Trophoblast cell (in vitro differentiated cells and primary cell): ENCODE measurements at regions not wholly inside any gene's neighbourhood (a gene's known extent, or its start where the extent isn't known, plus 50 kb on each side); places are given as distances from the start of the nearest gene placed in this dataset.
A peak's percentile ranks its signal among the peaks of the same experiment; 100 is the strongest.

ENCODE experiments used
- DNase-seq, 2 donors: peaks; one replicate each; pipeline ENCODE4 v3.0.0-alpha.2; 2016
- H2AFZ ChIP-seq: 2 replicates; pipeline ENCODE4 v1.6.1; 2013; ENCODE audit warnings: low read length, moderate library complexity, mild to moderate bottlenecking; ENCODE audit not compliant: insufficient read depth, poor library complexity
- H2AK5ac ChIP-seq: 2 replicates; pipeline ENCODE4 v1.6.1; 2013; ENCODE audit warnings: mild to moderate bottlenecking, low read length
- H2BK120ac ChIP-seq: 2 replicates; pipeline ENCODE4 v1.6.1; 2013; ENCODE audit warnings: low read length, mild to moderate bottlenecking, moderate library complexity; ENCODE audit not compliant: insufficient read depth, poor library complexity
- H2BK12ac ChIP-seq: 2 replicates; pipeline ENCODE4 v1.6.1; 2013; ENCODE audit warnings: mild to moderate bottlenecking, low read length, moderate library complexity
- H2BK5ac ChIP-seq: 2 replicates; pipeline ENCODE4 v1.6.1; 2013; ENCODE audit warnings: low read length, low read depth, moderate library complexity, mild to moderate bottlenecking; ENCODE audit not compliant: poor library complexity
- H3K14ac ChIP-seq: 2 replicates; pipeline ENCODE4 v1.6.1; 2013; ENCODE audit warnings: mild to moderate bottlenecking, low read length
- H3K18ac ChIP-seq: 2 replicates; pipeline ENCODE4 v1.6.1; 2013; ENCODE audit warnings: mild to moderate bottlenecking, low read length
- H3K23ac ChIP-seq: 2 replicates; pipeline ENCODE4 v1.6.1; 2013; ENCODE audit warnings: low read length
- H3K27ac ChIP-seq: 2 replicates; pipeline ENCODE4 v1.5.1; 2013; ENCODE audit warnings: low read depth, mild to moderate bottlenecking, inconsistent platforms, low read length, moderate library complexity
- H3K27me3 ChIP-seq: 2 replicates; pipeline ENCODE4 v1.6.1; 2013; ENCODE audit warnings: inconsistent platforms, mild to moderate bottlenecking, low read length, moderate library complexity; ENCODE audit not compliant: insufficient read depth
- H3K36me3 ChIP-seq, 2 experiments: 1 replicate in 1 of 2; 2 replicates in 1 of 2; pipeline ENCODE4 v1.6.1; 2013; ENCODE audit warnings: low read length in 2 of 2, mild to moderate bottlenecking in 2 of 2, moderate library complexity in 1 of 2; ENCODE audit not compliant: insufficient read depth in 2 of 2, control insufficient read depth in 1 of 2
- H3K4ac ChIP-seq: 2 replicates; pipeline ENCODE4 v1.6.1; 2013; ENCODE audit warnings: low read depth, mild to moderate bottlenecking, low read length, moderate library complexity
- H3K4me1 ChIP-seq, 2 experiments: 1 replicate in 1 of 2; 2 replicates in 1 of 2; pipeline ENCODE4 v1.6.1; 2013; ENCODE audit warnings: low read length in 2 of 2, mild to moderate bottlenecking in 2 of 2, moderate library complexity in 1 of 2; ENCODE audit not compliant: insufficient read depth in 2 of 2, control insufficient read depth in 1 of 2
- H3K4me2 ChIP-seq: 2 replicates; pipeline ENCODE4 v1.6.1; 2013; ENCODE audit warnings: inconsistent platforms, mild to moderate bottlenecking, low read length, moderate library complexity
- H3K4me3 ChIP-seq: 2 replicates; pipeline ENCODE4 v1.5.1; 2013; ENCODE audit warnings: mild to moderate bottlenecking, low read depth, low read length, inconsistent platforms
- H3K79me1 ChIP-seq: one replicate; pipeline ENCODE4 v1.6.1; 2013; ENCODE audit warnings: low read length
- H3K79me2 ChIP-seq: 2 replicates; pipeline ENCODE4 v1.6.1; 2013; ENCODE audit warnings: low read length, mild to moderate bottlenecking; ENCODE audit not compliant: control insufficient read depth, insufficient read depth, poor library complexity
- H3K9ac ChIP-seq: 2 replicates; pipeline ENCODE4 v1.6.1; 2013; ENCODE audit warnings: mild to moderate bottlenecking, low read length
- H3K9me3 ChIP-seq: 2 replicates; pipeline ENCODE4 v1.6.1; 2013; ENCODE audit warnings: low read depth, mild to moderate bottlenecking, control low read depth, inconsistent platforms, low read length; ENCODE audit not compliant: insufficient read depth
- H4K12ac ChIP-seq: 2 replicates; pipeline ENCODE4 v1.6.1; 2013; ENCODE audit warnings: low read depth, mild to moderate bottlenecking, low read length, moderate library complexity
- H4K8ac ChIP-seq: 2 replicates; pipeline ENCODE4 v1.6.1; 2013; ENCODE audit warnings: low read depth, mild to moderate bottlenecking, low read length, moderate library complexity
- H4K91ac ChIP-seq: one replicate; pipeline ENCODE4 v1.6.1; 2013; ENCODE audit warnings: low read depth, mild to moderate bottlenecking, low read length, moderate library complexity
- WGBS: extraction: QIAGEN DNeasy Blood & Tissue Kit; methylation state at CpG from one replicate; pipeline ENCODE4 v1.1.7; 2013; ENCODE audit warnings: missing lambda C conversion rate; ENCODE audit not compliant: insufficient read length, insufficient coverage; ENCODE audit errors: extremely low coverage; 5-methylcytosine and 5-hydroxymethylcytosine counted together

DNA sequence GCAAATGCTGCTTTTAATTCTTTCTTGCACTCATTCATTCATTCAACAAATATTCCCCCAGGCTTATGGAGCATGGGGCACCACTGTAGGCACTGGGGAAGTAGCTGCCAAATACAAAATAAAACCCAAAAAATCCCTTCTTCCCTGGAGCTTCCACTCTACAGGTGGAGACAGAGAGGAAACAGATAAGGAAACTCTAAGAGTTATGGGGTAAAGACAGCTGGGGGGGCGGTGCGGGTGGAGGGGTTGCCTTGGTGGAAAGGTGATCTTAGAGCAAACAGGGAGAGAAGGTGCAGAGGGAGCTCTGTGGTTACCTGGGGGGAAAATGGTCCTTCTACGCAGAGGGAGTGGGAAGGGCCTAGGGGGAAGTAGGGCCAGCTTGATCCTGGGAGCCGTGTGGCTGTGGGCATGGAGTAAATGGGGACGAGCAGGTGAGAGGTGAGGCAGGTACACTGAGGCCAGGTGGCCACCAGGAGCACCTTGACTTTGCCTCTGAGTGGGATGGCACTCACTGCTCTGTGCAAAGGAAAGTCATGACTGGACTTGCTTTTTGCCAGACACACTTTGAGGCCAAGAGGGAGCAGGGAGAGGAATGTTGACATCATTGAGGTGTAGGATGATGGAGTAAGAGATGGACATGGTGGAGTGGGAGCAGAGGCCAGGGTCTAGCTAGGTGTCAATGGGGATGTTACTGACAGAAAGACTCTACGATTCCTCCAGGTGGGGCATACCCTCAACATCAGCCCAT, 152.0 kb downstream of the ETS2 start:
- H3K79me2 ChIP-seq = no peaks in the 10 kb centered on the region
- no peak overlapping the region for H3K9ac ChIP-seq
- DNase-seq = no peak
- H3K14ac ChIP-seq = no peak overlapping the region
- H2BK5ac ChIP-seq = peak overlapping the region; percentile 5
- H3K23ac ChIP-seq = no peak overlapping the region
- no peak overlapping the region for H4K8ac ChIP-seq
- no peak overlapping the region for H3K27ac ChIP-seq
- peaks cover 21 to 24% of the 10 kb centered on the region in 2 experiments for H3K4me1 ChIP-seq
- peak overlapping the region; percentile 19 for H2AK5ac ChIP-seq
- H3K36me3 ChIP-seq = no peaks in the 10 kb centered on the region
- no peak overlapping the region for H3K18ac ChIP-seq
- H4K91ac ChIP-seq = peak overlapping the region; percentile 42
- no peaks in the 10 kb centered on the region for H3K27me3 ChIP-seq
- H4K12ac ChIP-seq = no peak overlapping the region
- peaks cover 9% of the 10 kb centered on the region for H3K79me1 ChIP-seq
- H2BK120ac ChIP-seq = peak overlapping the region; percentile 13
- H2AFZ ChIP-seq = no peak overlapping the region
- WGBS = no CpG with 5 or more reads among the region's 6 CpGs
- H3K4ac ChIP-seq = no peak overlapping the region
- peak overlapping the region; percentile 16 for H2BK12ac ChIP-seq
- no peak overlapping the region for H3K4me3 ChIP-seq
- peaks cover 3% of the 10 kb centered on the region for H3K9me3 ChIP-seq
- no peak overlapping the region for H3K4me2 ChIP-seq

DNA sequence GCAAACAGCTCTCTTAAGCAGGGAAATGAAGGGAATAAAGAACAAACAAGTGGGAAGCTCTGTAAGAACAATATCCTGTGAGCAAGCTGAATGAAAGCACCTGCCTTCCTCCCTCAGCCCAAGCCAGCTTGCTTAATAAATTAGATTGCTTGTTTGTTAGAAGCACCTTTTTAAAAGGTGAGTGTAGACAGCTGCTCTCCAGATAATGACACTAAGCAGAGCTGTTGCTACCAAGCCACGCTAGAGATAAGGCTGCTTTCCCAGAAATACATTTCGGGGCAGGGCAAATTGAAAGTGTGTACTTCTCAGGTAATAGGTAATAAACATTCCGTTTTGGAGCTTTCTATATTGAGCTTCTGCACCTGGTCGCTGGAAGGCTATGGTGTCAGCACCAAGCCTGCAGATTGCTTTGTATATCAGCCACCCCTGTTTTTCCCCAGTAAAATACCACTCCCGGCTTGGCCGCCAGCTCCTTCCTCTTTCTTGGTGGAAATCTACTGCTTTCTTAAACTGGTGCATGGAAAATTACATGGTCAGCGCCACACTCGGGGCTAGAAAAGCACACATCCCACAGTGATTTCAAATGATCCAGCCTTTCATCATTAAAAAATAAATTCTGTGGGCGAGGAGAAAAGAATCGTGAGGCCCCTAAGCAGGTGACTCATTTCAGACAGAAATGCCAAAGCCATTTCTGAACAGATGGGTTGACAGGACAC, 151.3 kb downstream of the ETS2 start:
- H3K4me1 ChIP-seq = peaks cover 21 to 24% of the 10 kb centered on the region in 2 experiments
- peak overlapping the region; percentile 18 for H3K4me2 ChIP-seq
- no peak overlapping the region for H3K27ac ChIP-seq
- no peak overlapping the region for H3K4ac ChIP-seq
- H2BK5ac ChIP-seq = no peak overlapping the region
- H3K14ac ChIP-seq = no peak overlapping the region
- H3K9me3 ChIP-seq = no peaks in the 10 kb centered on the region
- no peak overlapping the region for H4K8ac ChIP-seq
- peak in 1 of 2 donors; percentile 12 for DNase-seq
- H3K23ac ChIP-seq = no peak overlapping the region
- no peak overlapping the region for H2BK12ac ChIP-seq
- no peak overlapping the region for H4K91ac ChIP-seq
- no peak overlapping the region for H2AK5ac ChIP-seq
- H2AFZ ChIP-seq = no peak overlapping the region
- no peaks in the 10 kb centered on the region for H3K36me3 ChIP-seq
- no peak overlapping the region for H2BK120ac ChIP-seq
- no peaks in the 10 kb centered on the region for H3K79me2 ChIP-seq
- H3K4me3 ChIP-seq = no peak overlapping the region
- H4K12ac ChIP-seq = no peak overlapping the region
- peaks cover 9% of the 10 kb centered on the region for H3K79me1 ChIP-seq
- no peak overlapping the region for H3K9ac ChIP-seq
- no peaks in the 10 kb centered on the region for H3K27me3 ChIP-seq
- H3K18ac ChIP-seq = no peak overlapping the region
- WGBS = no CpG with 5 or more reads among the region's 10 CpGs

DNA sequence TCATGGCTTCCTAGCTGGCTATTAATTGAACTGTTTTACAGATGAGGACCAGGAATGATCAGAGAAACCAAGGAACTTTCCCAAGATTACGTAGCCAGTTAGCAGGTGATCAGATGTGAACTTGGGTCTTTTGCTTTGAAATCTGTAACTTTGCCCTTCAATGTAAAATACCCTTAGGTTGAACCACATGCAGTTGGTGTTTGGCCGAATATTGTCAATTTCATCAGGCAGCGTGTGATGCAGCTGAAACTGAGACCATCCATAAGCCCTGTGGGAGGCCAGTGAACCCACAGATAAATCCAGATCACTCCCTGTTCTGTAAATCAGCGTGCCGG, 150.8 kb downstream of the ETS2 start:
- Histone ChIP-seq H3K4ac (no peak overlapping the region), H4K91ac (no peak overlapping the region), H3K4me2 (no peak overlapping the region), H2AFZ (no peak overlapping the region), H4K8ac (no peak overlapping the region), H2BK5ac (no peak overlapping the region), H3K4me3 (no peak overlapping the region), H2AK5ac (no peak overlapping the region), H3K4me1 (peaks cover 21 to 24% of the 10 kb centered on the region in 2 experiments), H3K18ac (no peak overlapping the region), H3K9ac (no peak overlapping the region), H2BK120ac (no peak overlapping the region), H4K12ac (no peak overlapping the region), H3K14ac (no peak overlapping the region), H3K27me3 (no peaks in the 10 kb centered on the region), H2BK12ac (no peak overlapping the region), H3K79me2 (no peaks in the 10 kb centered on the region), H3K23ac (no peak overlapping the region), H3K9me3 (no peaks in the 10 kb centered on the region), H3K79me1 (peaks cover 9% of the 10 kb centered on the region), H3K36me3 (no peaks in the 10 kb centered on the region), H3K27ac (no peak overlapping the region)
- WGBS = no CpG with 5 or more reads among the region's 5 CpGs
- no peak for DNase-seq

DNA sequence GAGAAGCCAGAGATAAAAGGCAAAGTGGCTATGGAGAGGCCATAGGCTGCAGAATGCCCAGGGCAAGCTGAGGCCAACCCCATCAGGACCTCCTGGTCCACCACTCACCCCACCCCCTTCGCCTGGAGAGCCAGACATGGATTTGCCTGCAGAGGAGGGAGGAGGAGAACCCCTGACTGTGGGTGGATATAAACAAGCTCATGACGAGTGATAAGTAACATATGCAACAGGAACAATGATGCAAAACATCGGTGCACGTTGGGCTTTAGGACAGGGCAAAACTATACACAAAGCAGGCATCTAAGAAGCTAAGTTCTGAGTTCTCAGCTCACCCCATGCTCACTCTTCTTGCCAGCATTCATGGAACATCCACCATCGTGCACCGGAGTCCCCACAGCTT, 150.3 kb downstream of the ETS2 start:
- H3K4me3 ChIP-seq = no peak overlapping the region
- H3K79me1 ChIP-seq = peaks cover 9% of the 10 kb centered on the region
- no peak overlapping the region for H3K18ac ChIP-seq
- H2AFZ ChIP-seq = no peak overlapping the region
- H3K4ac ChIP-seq = no peak overlapping the region
- H4K12ac ChIP-seq = no peak overlapping the region
- no peak overlapping the region for H4K8ac ChIP-seq
- no peak overlapping the region for H3K14ac ChIP-seq
- no CpG with 5 or more reads among the region's 6 CpGs for WGBS
- H2BK12ac ChIP-seq = no peak overlapping the region
- H3K27ac ChIP-seq = no peak overlapping the region
- H3K9me3 ChIP-seq = no peaks in the 10 kb centered on the region
- no peak overlapping the region for H3K4me2 ChIP-seq
- no peaks in the 10 kb centered on the region for H3K79me2 ChIP-seq
- peaks cover 21 to 24% of the 10 kb centered on the region in 2 experiments for H3K4me1 ChIP-seq
- H2BK5ac ChIP-seq = no peak overlapping the region
- no peaks in the 10 kb centered on the region for H3K27me3 ChIP-seq
- no peak overlapping the region for H3K9ac ChIP-seq
- H3K23ac ChIP-seq = no peak overlapping the region
- no peak overlapping the region for H4K91ac ChIP-seq
- H3K36me3 ChIP-seq = no peaks in the 10 kb centered on the region
- DNase-seq = no peak
- no peak overlapping the region for H2AK5ac ChIP-seq
- no peak overlapping the region for H2BK120ac ChIP-seq
